SIG-M5 (cell line): ENCODE measurements at regions not wholly inside any gene's neighbourhood (a gene's known extent, or its start where the extent isn't known, plus 50 kb on each side); places are given as distances from the start of the nearest gene placed in this dataset.
"Not testable (repeated sequence)": the region's sequence is repeated elsewhere in the genome, so short reads cannot be mapped to it uniquely, and the experiment has no call there.

ENCODE experiments used
- DNase-seq: peaks from one replicate; lab custom pipeline; 2025; lab: John Stamatoyannopoulos, UW

DNA sequence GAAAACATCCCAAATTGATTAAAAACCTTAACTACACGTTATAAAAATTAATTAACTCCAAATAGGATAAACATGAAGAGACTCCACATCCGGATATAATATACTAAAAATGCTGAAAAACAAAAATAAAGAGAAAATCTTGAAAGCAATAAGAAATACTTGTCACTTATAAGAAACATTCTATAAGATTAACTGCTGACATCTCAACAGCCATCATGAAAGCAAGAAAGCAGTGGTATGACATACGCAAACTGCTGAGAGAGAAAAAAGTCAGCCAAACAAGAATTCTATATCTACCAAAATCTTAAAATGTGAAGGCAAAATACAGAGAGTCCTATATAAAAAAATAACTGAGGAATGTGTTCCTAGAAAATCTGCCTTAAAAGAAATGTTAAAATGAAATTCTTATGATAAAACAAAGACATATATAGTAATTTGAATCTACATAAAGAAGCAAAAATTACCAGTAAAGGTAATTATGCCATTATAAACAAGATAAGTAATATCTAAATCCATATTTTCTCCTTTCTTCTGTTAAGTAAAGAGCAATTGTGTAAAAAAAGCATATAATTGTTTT lies 1851.1 kb downstream of the PCDH9 start:
- DNase-seq, result no peak

DNA sequence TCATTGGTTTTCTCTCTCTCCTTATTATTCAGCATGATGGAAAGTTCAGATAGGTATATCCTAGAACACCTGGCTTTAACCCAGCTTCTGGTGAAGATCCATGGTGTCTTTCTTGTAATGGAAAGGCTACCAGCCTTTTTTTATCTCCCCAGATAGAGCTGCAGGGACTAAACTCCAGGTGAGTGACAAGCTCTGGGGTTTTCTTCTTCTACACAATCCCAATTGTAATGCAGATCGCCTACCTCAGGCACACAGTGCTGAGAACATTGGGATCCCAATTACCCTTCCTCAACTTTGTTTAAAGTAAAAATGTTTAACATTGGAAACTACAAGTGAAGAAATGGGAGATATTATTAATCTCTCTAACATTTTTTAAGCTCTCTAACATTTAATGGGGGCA lies 1851.7 kb downstream of the PCDH9 start:
- no peak for DNase-seq

DNA sequence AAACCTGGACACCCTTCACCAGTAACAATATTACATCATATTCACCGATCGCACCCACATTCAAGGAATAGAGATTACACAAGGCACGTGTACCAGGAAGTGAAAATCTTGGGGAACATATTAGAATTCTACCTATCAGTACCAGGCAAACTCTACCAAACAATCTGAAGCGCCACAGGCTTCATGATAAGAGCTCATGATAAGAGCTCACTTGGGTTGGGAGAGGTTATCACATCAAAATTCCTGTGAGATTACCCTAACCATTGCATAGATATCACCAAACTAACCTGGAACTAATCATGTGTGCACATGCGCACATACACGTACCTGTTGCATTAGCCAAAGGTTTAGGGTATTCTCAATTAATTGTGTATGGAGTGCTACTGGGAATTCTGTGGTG lies 1861.3 kb downstream of the PCDH9 start:
- DNase-seq, result no peak

DNA sequence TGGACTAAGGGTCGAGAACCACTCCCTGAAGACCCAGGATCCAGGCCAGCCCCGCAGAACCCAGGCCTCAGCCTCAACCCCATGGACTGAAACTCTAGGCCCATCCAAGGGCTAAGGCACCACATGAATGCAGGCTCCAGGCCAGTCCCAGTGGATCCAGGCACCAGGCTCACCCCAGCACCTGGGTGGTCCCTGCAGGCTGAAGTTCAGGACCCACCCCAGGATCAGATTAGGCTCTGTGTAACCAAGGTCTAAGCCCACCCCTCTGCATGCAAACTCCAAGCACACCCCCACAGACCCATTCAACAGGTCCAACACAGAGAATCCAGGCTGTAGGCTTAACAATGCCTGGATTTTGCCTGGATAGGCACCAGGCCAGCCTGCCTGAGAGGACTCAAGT lies 1876.2 kb downstream of the PCDH9 start:
- DNase-seq, result no peak

DNA sequence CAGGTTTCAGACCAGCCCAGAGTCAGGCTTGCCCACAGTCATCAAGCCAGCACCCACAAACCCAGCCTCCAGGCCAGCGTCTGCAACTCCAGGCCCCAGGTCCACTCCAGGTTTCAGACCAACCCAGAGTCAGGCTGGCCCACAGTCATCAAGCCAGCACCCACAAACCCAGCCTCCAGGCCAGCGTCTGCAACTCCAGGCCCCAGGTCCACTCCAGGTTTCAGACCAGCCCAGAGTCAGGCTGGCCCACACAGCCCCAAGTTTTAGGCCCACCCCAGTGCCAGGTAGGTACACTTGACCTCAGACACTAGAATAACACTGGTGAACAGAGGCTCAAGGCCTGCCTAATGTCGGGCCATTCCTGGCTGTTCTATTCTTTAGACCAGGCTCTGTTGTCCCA lies 1877.0 kb downstream of the PCDH9 start:
- DNase-seq, result not testable (repeated sequence)

DNA sequence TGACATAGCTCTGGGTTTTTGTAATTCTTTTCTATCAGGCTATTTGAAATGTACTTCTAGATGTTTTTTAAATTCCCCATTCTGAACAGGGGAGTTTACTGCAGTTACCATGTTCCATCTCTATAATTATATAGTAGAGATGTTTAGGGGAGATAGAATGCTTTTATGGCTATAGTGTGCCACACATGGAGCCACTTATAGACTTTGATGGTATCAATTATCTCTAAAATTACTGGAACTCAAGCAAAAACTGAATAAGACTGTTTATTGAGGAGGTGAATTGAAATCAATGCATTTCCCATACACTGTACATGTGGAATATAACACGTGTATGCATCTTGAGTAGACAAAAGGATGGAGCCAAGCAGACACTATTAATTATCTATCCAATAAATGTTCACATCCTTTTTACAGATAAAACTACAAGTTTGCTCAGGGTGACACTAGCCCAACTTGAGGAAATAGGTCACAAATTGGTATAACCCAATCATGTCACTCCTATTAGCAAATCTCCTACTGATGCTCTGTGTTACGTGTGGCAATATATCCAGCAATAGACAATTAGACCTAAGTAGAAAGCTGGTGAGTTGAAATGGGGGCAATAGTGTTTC lies 1882.6 kb downstream of the PCDH9 start:
- DNase-seq, result no peak

DNA sequence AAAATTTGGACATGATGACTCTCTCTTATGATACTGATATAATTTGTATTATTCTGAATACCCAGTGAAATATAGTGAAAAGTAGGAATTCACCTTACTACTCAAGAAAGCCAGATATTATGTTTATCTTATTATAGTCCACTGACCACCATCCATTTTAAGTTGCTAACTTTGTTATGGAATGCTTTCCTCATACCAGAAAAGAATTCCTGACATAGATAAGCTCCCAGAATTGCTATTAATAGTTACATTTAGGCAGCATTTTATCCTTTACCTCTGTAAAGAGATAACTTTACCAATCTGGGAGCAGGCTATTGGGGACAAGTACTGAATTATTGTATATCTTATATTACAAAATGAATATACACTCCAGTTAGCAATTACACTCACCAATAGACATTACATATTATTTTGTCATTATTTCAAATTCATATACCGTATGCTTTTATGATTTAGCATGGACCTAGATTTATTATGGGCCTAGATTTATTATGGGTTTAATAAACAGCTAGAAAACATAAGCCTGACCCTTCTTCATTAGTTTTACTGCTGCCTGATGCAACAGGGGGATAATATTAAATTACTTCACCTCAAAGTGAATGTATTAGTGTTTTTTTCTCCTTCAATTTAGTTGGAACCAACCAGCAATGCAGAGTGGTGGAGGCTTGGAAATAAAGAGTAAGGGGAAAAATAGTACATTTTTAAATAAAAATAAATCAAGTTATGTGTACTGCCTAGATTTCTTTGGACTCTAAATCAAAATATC lies 1886.1 kb downstream of the PCDH9 start:
- DNase-seq, result no peak

DNA sequence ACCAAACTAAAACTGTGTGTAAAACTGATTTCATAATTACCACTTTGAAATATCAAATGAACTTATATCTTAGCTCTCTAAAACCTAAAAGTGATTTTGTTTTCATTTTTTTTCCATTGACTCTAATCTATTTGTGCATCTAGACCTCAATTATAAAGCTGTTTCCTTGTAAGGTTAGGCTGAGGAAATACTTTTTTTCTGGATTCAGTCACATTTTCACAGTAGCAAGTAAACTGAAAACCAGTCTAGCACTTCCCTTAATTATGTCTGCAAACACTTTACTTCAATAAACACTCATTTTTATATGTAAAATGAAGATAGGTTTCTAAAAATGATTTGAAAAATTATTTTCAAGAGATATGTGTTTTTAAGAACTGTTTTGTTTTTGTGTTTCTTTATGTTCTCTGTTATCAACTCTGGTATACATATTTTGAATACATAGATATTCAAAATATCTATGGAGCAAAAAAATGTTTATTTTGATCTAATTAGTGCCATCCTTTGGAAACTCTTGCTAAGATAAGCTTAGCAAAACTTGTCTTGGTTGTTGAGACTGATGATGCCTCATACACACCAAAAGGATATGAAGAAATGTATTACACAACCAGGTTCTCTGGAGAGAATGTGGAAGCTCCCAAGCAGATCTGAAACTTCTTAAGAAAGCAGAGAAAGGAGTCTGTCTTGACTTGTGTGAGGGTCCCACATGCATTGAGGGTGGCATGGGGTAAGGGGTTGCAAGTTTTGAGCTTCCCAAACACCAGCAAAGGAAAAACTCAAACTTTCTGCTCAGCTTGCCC lies 1887.4 kb downstream of the PCDH9 start:
- DNase-seq, result no peak

DNA sequence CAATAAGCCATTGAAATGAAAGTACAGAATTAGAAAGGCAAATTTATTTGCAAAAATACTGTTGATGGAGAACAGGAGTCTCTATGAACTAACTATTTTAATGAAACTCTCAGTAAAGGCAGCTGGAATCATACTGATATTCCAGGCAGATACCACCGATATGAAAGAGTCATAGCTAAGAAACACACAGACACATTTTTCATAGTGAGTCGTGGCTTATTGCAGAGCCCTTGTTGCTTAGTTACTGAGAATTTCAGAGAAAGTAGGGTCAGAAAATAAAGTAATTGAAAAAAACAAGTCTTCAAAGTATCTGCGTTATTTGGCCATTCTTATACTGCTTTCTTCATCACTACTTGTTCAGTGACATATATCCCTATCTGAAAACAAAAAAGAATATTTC lies 1890.9 kb downstream of the PCDH9 start:
- DNase-seq, result no peak

DNA sequence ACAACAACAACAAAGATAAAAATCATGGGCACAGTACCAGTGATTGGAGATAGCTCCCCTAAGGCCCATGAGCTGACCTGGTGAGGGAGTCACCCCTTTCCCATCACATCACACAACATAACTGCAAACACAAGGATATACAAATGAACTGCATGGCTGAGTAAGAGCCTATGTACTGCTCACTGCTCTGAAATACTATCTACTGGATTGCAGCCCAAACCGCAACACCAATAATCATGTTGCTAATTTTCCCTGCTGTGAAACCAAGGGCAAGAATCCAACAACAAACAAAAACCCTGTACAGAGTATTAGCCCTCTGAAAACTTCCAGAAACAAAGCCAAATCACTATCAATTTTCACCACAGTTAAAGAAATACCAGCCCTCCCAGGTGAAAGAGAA lies 1893.2 kb downstream of the PCDH9 start:
- DNase-seq, result no peak

DNA sequence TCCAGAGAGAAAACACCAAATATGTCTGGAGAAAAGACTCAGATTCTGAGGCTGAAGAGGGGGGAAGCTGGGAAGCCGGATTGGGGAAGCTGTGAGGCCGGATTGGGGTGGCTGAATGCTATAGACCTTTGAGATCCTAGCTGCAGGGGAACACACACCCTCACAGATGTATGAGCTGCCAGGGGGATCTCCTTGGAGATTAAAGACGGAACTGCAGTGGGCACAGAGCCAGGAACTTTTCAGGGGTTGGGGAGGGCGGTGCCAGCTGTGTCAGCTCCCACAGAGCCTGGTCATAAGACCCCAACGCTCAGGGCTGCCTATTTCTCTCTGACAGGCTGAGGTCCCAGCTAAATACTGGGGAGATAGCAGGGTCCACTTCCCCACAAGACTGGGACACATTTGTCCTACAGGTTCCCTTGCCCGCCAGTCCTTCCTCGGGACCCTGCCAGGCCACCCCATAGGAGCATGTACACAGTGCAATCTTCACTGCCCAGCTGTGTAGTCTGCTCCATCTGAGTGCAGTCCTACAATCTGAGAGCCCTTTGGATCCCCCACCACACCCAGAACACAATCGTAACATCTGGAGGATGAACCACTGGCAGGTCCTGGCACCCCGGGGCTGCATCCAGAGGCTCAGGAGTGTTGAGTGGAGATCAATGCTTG lies 1893.9 kb downstream of the PCDH9 start:
- DNase-seq, result no peak

DNA sequence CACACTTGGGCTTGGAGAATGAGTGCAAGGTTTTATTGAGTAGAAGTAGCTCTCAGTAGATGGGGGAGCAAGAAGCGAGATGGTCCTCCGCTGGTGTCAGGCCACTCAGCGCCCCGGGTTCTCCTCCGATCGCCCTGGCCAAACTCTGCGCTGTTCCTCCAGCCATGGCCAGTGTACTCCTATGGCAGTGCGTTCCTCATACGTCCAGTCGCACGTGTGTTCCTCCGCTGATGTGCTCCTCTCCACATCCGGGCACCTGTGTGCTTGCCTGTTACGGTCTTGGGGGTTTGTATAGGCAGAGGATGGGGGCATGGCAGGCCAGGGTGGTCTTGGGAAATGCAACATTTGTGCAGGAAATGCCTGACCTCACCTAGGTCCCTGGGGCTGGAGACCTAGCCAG lies 1899.4 kb downstream of the PCDH9 start:
- DNase-seq, result no peak

DNA sequence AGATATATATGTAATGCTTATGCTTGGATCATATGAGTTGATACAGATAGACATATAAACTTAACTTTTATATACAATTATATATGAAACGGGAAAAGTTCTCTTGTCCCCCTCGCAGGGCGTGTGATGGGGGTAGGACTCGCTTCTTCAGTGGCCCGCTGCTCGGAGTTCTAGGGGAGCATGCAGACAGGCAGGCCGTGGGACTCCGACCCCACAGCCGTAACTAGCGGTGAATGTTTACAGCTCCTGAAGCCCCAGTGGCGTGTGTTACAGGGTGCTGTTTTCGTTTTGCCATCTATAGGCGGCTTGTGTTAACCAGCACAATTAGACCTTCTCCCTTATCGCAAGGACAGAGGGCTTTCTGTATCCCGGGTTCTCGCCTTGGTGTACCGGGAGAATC lies 1899.8 kb downstream of the PCDH9 start:
- no peak for DNase-seq

DNA sequence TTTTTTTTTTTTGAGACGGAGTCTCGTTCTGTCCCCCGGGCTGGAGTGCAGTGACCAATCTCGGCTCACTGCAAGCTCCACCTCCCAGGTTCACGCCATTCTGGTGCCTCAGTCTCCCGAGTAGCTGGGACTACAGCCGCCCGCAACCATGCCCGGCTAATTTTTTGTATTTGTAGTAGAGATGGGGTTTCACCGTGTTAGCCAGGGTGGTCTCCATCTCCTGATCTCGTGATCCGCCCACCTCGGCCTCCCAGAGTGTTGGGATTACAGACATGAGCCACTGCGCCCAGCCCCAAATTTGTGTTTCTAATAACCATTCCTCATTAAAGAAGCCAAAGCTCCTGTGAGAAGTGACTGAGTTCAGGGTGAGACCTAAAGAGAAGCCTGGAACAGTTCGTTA lies 1906.9 kb downstream of the PCDH9 start:
- not testable (repeated sequence) for DNase-seq

DNA sequence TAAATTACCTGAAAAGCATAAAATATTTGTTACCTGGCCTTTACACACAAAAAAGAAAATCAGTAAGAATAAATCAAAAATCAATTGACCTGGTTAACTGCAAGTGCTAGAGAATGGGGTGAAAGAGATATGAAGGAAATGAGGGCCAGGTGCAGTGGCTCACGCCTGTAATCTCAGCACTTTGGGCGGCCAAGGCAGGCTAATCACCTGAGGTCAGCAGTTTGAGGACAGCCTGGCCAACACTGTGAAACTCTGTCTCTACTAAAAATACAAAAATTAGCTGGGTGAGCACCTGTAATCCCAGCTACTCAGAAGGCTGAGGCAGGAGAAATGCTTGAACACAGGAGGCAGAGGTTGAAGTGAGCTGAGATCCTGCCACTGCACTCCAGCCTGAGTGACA lies 1908.7 kb downstream of the PCDH9 start:
- DNase-seq, result not testable (repeated sequence)

DNA sequence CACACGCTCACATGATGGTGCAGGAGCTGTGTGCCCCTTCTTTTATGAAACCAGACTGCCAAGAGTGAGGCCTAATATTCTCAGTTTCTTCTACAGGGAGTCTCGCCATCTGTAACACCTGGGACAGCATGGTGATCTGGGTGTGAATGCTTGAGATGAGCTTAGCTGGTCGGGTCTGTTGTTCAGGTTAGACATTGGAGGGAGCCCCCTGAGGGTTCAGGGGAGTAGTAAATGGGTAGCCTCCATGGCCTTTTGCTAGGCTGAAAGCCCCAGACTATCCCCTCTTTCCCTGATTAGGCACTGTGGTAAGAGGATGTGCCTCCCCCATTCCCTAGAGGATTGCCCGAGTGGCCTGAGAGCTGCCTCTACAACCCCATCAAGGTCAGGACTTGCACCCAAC lies 1916.1 kb downstream of the PCDH9 start:
- DNase-seq, result no peak

DNA sequence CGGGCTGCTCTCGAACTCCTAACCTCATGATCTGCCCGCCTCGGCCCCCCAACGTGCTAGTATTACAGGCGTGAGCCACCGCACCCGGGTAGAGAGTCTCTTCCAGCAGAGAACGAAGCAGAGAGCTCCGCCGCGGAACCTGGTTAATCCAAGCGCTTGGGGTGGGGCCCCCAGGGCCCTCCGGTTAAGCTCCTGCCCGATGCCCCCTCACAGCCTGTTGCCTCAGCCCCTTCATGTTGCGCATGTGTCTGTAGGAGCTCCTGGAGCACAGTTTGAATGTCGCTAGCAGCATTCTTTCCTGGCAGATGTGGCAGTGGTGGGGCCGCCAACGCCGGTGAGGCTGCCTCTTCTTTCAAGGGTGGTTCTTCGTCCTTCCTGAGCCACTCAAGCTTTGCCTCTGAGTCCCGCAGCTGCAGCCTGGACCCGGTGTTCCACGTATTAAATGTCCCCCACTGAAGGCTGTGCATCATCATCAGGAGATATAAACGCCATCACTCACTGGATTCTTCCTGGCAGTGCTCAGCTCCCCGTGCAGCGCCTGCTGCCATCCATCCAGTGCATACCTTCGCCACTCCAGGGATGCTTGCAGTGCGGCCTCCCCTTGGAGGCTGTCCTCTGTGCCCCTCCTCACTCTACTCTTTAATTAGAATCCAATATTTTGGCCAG lies 1919.3 kb downstream of the PCDH9 start:
- no peak for DNase-seq

DNA sequence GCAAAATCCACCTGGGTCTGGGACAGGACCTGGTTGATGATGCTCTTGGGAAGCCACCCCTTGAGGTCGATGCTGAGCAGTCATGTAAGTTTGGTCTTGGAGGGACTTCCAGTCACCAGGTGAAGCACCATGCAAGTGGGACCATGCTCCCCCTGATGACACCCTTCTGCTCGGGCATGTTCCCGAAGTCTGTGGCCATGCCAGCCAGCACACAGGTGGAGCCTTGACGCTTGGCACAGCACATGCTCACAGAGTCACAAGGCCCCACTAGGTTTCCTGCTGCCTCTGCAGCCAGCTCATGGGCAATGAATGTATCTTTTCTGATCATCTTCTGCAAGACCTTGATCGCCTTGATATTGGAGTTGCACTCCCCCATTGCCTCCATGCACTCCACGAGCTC lies 1920.2 kb downstream of the PCDH9 start:
- DNase-seq, result no peak

DNA sequence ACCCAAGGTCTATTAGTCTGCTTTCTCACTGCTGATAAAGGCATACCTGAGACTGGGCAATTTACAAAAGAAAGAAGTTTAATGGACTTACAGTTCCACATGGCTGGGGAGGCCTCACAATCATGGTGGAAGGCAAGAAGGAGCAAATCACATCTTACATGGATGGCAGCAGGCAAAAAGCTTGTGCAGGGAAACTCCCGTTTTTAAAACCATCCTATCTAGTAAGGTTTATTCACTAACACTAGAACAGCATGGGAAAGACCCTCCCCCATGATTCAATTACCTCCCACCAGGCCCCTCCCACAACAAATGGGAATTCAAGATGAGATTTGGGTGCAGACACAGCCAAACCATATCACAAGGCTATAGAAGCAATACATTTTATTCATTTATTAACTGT lies 1921.4 kb downstream of the PCDH9 start:
- not testable (repeated sequence) for DNase-seq

DNA sequence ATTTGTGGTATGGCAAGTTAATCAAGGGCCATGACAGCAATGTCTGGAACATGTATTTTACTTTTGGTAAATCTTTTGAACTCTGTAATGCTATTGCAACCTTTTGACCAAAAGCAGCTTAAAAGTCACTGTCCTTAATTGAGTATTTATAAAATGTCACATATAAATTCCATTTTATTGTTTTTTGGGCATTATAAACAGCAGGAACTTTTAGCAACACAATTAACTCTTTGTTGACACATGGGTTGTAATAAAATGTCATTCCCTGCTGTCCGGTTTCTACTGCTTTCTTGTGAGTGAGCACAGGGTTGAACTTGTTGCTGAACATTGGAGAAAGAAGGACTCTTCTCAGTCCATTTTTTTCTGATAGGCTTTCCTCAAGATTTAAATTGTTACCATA lies 1923.1 kb downstream of the PCDH9 start:
- DNase-seq, result no peak

DNA sequence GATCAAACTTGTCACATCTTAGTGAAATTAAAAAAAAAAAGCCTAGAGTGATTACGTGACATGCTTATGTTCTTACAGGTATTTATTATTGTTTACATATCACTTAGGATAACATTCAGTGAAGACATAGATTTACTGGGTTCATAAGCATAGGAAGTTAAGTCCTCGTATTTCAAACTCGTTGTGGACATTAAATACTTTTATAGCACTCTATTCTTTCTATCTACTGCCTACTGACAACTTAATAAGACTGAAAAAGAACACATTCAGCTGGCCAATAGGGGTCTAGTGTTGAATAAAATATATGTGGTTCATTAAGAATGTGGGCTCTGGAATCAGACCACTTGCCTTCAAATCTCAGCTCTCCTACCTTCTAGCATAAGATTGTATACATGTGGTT lies 1927.4 kb downstream of the PCDH9 start:
- DNase-seq, result no peak

DNA sequence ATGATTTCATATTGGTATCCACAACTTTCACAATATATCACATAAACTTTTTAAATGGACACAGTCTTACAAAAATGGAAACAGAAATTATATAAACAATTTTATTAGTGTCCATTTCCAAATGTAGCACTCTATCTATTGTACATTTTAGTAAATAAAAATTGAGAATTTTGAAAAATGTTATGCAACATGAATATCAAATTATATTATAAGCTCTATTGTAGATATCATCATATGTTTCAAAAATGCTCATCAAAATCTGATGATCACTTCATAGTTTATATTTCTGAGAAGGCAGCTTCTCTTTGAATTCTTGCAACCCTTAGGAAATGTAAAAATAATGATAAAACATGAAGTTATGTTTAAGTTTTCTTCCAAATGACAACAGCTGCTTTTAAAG lies 1928.6 kb downstream of the PCDH9 start:
- DNase-seq, result no peak
